HG03097 (cell line): ENCODE measurements at regions not wholly inside any gene's neighbourhood (a gene's known extent, or its start where the extent isn't known, plus 50 kb on each side); places are given as distances from the start of the nearest gene placed in this dataset.
"Not testable (repeated sequence)": the region's sequence is repeated elsewhere in the genome, so short reads cannot be mapped to it uniquely, and the experiment has no call there.

Experiments
- ATAC-seq: cut with Tn5 transposase; IDR thresholded peaks from one replicate; pipeline ENCODE4 v1.9.1; 2021; ENCODE audit not compliant: unreplicated experiment, low FRiP score

DNA sequence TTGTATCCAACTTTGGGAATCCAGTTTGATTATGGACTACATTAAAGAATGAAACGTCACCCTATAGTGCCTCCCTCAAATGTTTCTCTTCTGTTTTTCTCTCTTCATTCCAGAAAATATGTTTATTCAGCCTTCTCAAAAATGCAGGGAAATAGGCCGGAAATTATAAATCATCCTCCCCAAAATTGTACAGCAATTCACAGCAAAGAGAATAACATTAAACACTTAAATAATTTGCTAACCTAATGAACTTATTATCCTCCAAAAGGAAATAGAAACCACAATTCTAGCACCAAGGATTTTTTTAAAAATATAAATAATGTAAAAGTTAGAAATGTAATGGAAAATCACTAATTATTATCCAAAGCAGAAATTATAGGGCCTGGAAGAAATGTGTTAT lies 115.9 kb upstream of the CCNG1 start:
- ATAC-seq, result no peak

DNA sequence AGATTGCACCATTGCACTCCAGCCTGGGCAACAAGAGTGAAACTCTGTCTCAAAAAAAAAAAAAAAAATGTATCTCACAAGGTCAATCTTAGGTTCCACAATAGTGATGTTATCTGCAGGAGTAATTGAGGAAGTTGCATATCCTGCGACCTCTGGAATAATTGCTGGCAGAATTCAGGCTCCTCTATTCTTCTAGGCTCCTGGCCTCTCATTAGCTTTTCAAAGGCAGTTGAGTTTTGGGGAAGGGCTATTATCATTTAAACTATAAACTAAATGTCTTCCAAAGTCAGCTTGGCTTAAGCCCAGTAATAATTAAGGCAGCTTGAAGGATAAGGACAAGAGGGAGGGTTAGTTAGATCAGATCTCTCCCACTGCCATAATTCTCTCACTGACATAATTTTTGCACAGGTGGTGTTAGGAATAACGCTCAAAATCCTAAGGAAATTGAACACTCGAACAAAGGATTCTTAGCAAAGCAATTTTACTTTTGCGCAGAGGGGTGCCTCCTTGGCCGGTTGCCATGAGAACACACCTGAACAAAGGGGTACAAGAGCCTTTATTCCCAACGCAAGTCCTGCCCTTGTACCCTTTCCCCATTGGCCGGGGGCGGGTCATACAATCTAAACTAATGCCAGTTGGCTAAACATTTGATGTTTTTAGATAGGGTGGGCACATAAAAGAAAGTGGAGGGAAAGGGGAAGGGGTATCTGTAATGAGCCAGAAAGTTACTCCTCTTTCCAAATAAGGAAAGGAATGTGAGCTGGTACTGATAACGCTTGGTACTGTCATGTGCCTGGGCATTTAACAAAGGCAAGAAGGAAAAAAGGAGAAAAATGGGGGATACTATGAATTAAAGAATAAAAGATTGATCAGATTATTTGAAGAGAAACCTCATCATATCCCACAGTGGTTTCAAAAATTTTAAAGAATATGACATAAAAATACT lies 106.4 kb upstream of the CCNG1 start:
- no peak for ATAC-seq

DNA sequence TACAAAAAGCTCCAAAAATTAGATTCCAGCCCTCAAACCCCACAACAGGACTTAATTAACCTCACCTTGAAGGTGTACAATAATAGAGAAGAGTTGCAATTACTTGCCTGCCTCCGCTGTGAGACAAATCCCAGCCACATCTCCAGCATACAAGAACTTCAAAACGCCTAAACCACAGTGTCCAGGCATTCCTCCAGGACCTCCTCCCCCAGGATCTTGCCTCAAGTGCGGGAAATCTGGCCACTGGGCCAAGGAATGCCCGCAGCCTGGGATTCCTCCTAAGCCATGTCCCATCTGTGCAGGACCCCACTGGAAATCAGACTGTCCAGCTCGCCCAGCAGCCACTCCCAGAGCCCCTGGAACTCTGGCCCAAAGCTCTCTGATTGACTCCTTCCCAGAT lies 101.3 kb upstream of the CCNG1 start:
- not testable (repeated sequence) for ATAC-seq

DNA sequence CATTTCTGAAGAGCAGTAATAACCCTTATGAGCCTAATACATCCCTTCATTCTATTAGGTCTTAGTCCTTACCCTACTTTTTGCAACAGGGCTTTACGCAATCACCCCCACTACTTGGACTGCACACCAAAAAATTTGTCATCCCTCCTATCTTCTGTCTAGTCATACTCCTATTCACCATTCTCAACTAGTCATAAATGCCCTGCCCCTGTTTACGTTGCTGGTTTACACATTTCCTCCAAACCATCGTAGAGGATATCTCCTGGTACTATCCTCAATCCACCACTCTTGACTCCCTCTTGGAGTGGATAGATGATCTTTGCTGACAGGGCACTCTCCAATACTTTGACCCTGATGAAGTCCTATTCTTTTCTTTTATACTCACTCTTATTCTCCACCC lies 98.2 kb upstream of the CCNG1 start:
- ATAC-seq, result no peak

DNA sequence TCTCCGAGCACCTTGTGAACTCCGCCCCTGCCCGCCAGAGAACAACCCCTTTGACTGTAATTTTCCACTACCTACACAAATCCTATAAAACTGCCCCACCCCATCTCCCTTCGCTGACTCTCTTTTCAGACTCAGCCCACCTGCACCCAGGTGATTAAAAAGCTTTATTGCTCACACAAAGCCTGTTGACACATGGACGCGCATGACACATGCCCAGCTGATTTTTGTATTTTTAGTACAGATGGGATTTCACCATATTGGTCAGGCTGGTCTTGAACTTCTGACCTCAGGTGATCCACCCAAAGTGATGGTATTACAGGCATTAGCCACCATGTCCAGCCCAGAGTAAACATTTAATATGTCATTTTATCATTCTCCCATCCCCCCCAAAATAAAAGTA lies 97.0 kb upstream of the CCNG1 start:
- not testable (repeated sequence) for ATAC-seq

DNA sequence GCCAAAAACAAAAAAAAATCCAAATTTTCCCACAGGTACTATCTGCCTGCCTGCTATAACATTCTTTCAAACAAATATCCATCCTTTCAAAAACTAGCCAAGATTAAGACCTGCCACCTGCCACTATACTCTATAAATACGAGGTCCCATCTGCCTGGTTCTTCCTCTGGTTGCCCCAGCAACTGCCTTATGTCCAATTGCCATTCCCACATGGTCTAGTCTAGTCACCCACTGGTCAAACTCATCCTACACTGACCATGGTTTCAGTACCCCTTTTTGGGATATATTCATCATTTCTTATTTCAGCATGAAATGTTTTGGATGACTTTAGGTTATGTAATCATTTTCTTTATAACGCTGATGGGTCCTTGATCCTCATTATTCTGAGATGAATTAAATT lies 95.1 kb upstream of the CCNG1 start:
- no peak for ATAC-seq

DNA sequence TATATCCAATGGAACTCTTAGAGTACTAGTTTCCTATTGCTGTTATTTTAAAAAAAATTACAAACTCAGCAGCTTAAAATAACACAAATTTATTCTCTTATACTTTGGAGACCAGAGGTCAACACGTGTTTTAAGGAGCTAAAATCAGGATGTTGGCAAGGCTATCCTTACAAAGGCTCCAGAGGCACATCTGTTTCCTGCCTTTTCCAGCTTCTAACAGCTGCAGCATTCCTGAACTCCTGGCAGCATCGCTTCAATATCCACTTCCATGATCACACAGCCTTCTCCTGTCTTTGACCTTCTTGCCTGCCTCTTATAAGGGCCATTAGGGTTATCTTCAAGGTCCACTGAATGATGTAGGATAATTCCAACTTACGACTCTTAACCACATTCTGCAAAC lies 92.2 kb upstream of the CCNG1 start:
- no peak for ATAC-seq

DNA sequence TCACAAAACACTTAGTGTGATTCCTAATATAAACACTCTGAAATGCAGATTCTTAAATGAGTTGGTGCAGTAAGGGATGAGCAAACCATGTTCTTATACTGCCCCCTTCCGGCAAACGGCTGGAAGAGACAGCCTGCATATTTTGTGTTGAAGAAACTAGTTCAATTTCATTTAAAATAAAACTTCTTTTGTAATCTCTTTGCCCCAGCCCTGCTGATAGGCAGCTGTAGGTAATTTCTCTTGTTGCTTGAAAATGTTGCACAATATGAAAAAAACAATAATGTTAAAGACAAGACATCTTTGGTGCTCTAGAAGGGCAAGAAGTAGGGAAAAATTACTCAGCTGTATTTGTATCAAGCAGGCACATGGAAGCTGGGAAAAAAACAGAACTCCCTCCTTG lies 89.7 kb upstream of the CCNG1 start:
- ATAC-seq, result no peak

DNA sequence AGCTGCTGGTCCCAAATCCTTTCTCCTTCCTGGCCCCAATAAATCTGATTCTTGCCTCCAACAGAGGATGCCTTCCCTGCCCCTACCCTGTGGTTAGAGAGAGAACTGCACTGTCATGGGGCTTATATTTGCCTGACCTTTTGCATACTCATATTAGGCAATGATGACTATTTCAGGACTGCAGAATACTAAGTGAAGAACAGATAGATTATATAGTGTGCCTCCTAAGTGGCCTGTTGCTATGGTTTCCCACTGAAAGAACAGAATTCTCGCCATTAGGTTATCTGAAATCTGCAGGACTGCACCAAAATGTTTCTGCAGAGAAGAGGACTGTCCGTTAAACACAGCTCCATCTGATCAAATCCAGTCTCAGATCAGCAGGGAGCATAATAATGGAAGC lies 87.3 kb upstream of the CCNG1 start:
- no peak for ATAC-seq

DNA sequence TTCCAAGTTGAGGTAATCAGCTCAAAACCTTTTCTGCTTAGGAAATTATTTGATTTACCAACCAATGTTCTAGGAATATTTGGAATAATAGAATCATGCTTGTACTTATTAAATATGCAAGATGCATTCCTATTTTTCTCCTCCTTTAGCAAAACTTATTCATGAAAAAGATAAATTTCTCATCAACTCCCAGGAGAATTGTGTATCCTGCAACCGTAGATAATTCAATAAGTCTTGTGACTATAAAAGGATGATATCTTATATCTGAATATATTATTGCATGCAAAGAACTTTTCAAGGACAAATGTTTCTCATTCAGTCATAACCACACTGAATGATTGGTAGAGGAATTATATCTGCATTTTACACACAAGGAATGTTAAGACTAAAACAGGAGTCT lies 84.9 kb upstream of the CCNG1 start:
- no peak for ATAC-seq

DNA sequence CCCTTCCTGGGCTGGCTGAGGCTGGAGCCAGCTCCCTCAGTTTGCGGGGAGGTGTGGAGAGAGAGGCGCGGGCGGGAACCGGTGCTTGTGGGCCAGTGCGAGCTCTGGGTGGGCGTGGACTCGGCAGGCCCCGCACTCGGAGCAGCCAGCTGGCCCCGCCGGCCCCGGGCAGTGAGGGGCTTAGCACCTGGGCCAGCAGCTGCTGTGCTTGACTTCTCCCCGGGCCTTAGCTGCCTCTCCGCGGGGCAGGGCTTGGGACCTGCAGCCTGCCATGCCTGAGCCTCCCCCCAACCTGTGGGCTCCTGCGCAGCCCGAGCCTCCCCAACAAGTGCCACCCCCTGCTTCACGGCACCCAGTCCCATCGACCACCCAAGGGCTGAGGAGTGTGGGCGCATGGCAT lies 81.6 kb upstream of the CCNG1 start:
- ATAC-seq, result not testable (repeated sequence)

DNA sequence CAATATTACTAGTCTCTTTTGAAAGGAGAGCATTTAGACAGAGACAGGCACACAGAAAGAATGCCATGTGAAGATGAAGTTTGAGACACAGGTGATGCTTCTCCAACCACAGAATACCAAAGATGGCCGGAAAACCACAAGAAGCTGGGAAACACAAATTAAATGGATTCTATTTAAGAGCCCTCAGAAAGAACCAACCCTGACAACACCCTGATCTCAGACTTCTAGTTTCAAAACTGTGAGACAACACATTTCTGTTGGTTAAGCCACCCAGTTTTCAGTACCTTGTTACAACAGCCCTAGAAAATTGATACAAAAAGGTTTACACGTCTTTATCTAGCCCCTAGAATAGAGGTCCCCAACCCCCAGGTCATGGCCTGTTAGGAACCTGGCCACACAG lies 79.8 kb upstream of the CCNG1 start:
- ATAC-seq, result no peak

DNA sequence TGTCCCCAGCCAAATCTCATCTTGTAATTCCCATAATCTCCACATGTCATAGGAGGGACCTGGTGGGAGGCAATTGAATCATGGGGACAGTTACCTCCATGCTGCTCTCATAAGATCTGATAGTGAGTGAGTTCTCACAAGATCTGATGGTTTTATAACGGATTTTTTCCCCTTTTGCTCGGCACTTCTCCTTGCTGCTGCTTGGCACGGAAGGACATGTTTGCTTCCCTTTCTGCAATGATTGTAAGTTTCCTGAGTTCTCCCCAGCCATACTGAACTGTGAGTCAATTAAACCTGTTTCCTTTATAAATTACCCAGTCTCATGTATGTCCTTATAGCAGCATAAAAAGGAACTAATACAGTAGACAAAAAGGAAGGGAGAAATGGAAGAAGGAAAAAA lies 76.7 kb upstream of the CCNG1 start:
- no peak for ATAC-seq

DNA sequence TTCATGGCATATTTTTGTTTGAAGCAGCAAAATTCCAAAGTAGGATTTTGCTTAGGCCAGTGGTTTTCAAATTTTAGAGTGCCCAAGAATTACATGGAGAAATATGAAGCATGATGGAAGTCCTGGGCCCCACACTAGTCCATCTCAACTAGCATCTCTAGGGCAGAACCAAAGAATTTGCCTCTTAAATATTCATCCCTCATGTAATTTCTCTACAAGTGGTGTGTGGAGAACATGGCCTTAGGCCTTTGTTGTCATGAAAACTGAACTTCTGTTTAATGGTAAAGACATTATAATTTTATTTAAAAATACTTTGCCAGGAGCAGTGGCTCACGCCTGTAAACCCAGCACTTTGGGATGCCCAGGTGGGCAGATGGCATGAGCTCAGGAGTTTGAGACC lies 75.9 kb upstream of the CCNG1 start:
- ATAC-seq, result no peak

DNA sequence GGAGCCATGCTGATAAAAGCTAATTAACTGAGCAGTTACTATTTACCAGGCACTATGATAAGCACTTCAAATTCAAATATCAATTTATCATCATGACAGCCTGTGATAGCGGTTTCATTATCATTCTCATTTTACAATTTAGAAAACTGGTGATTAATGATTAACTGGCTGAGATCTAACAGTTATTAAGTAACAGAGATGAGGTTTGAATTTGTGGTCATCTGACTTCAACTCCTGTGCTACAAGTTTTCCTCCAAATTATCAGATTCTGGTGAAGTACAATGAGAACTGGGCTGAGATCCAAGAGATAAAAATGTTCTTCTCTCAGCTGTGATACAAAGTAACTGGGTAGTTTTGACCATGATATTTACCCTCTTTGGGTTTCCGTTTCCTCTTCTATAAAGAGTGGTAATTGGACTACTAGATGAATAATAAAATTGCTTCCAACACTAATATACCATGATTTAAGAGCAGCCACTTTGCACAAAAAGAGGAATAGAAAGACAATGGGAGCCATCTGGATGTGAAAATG lies 74.5 kb upstream of the CCNG1 start:
- ATAC-seq, result no peak

DNA sequence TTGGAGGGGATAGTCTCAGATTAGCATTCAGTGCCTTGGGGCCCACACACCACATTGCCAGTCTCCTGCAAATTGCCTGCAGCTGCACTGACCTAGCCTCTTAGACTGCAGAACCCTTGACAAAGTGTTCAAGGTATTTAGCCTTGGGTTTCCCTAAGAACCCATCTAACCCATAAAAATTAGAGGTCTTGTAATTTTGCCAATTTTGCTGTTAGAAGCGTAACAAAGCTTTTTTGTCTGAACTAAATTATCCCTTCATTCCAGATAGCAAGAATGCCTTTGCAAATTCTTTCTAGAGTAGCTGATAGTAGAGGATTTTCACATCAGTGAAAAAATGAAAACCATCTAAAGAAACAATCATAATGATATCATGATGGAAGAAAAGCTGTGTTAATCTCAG lies 74.0 kb upstream of the CCNG1 start:
- ATAC-seq, result no peak

DNA sequence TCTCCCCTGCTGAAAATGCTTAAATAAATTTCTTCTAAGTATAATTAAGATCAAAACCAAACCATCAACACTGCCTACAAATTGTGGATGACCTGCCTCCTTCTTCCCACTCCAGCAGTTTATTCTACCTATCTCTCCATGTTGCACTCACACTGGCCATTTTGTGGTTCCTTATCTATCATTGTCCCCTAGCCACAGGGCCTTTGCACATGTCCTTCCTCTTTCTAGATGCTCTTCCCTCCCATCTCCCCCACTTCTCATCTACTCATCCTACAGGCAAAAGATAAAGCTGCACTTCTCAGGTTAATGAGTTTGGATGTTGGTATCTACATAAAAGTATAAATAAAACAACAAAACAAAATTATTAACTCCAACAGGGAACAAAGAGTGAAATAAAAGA lies 70.6 kb upstream of the CCNG1 start:
- no peak for ATAC-seq

DNA sequence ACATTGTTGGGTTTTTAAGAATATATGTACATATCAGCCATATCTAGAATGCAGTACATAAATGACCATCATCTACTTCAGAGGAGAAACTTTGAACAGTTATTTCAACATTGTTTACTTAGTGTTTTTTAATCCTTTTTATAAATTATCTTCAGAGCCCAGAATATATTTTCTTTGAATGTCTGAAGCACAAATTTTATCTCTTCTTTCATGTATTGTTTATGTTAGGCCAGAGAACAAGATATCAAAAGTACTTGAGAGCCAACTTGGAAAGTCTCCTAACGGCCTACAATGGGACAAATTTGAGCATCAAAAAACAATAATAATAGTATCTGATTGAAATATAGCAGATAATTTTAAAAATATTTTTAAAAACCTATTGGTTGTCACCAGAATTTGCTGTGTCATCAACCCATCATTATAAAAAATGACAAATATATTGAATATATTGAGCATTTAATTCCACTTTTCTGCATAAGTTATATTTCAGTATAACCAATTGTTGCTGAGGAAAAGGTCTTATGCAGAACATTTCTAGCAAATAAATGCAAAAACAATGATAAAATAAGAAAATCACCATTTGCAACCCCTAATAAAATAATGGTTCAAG lies 67.5 kb upstream of the CCNG1 start:
- ATAC-seq, result no peak

DNA sequence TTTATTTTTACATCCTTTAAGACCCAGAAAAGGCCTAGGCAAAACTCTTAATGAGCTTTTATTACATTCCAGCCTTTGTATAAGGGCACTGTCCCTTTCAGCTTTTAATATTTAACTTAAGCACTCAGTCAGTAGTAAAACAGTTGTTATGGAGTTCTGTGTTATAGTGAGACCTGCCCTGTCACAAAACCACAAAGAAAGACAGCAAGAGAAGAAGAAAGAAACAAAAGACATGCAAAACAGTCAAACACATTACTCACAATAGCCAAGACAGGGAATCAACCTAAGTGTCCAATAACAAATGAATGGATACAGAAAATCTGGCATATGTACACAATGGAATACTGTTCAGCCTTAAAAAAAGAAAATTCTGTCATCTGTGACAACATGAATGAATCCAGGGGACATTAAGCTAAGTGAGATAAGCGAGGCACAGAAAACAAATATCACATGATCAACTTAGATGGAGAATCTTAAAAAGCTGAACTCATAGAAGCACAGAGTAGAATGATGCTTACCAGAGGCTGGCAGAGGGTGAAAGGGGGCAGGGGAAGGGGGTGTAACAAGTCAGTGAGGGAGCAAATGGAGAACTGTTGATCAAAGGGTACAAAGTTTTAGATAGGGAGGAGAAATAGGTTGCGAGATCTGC lies 63.8 kb upstream of the CCNG1 start:
- no peak for ATAC-seq

DNA sequence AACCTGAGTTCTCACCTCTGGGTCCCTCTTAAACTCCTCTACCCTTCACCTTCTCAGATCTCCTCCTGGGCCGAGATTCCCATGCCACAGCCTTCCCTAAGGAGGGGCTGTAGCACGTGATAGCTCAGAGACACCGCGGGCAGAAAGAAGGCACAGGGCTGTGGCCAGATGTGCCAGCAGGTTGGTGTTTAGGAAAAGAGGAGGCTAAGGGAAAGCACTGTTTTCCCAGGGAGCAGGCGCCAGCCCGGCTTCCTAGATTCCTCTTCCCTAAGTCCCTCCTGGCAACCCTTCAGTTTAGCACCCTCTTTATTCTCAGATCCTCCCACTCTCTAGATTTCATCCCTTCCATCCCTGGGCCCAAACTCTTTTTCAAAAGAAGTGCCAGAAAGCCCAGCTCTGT lies 59.4 kb upstream of the CCNG1 start:
- ATAC-seq, result no peak

DNA sequence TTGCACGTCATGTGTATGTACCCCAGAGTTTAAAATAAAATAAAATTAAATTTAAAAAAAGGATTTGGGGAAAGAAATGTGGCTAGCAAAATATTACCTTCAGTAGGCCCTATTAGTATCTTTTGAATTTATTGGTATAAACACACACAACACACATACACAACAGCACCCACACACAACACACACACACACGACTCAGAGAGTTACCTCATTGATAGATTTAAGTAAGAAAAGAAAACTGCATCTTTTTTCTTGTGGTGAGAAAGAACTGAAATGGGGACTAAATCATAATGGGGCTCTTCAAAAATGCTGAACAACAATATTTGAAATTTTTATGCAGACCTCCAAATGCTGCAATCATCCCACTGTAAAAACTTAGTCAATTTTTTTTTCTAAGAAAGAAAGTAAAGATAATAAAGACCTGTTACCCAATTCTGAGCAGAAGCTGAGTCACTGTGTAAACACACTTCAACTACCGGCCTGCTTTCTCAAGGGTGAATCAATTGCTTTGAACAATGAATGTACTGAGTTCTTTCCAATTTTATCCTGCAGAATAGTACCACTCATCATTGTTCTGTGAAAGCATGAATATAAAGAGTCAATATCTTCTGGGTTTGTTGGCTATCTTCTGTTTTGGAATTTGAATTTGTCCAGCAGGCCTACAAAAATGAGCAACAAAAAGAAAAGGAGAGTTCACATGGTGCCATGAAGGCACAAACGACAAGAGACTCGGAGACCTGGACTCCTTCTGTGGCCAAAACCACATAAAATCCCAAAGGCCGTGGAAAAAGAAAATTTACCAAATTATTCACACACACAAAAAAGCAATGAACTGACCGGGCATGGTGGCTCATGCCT lies 57.9 kb upstream of the CCNG1 start:
- ATAC-seq, result no peak
